ENCODE measurements at regions not wholly inside any gene's neighbourhood (a gene's known extent, or its start where the extent isn't known, plus 50 kb on each side); places are given as distances from the start of the nearest gene placed in this dataset.

DNA sequence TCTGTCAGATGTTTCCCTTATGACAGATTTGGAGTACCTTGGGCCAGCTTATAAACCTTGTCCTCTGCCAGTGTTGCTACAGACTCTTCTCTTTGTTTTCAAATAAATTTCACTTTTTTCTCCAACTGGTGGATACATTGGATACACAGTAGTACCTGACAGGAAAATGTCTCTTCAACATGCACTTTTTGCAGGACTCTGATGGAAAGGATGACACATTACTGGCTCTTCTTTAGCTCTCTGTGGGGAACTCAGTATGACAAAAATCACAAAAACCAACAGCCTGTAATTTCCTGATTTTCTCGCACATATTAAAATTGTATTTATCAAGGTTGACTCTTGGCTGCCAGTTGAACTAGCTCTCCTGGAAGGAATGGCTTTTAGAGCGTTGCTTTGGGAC lies 61.3 kb upstream of the GIMD1 start:
- DNase-seq (ENCODE audit: low read depth), result no peak

DNA sequence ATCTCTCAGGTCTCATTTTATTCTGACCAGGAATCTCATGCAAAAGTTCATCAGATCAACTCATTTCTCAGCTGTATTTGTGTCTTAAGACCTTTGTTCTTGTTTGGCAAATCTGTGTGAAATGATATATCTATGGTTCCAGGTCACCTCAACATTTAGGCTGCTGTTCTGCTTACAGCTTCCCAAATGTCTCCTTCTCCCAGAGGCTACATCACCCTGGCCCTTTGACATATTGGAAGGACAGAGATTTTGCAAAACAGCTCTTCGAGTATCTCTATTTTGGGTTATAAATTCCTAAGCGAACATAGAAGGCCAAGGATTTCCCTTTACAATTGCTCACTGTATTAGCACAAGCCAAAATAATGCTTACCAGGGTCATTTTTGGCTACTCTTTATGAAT lies 57.5 kb upstream of the GIMD1 start:
- no peak for DNase-seq (ENCODE audit: low read depth)

DNA sequence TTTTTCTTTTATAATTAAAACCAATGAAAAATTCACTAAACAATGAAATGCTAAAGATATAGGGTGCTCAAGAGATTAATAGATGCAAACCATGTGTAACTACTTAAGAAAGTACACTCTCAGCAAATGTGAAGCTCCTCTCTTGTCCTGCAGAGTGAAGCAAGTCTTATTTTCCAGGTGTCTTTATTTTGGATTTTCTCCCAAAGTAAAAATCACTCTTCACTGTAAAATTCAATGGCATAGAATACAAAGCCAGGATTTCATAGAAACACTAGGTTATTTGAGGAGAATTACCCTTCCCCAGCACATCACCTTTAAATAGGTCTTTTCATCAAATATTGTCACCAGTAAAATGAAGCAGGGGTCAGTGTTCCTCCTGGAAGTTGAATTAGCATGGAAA lies 57.0 kb upstream of the GIMD1 start:
- no peak for DNase-seq (ENCODE audit: low read depth)

DNA sequence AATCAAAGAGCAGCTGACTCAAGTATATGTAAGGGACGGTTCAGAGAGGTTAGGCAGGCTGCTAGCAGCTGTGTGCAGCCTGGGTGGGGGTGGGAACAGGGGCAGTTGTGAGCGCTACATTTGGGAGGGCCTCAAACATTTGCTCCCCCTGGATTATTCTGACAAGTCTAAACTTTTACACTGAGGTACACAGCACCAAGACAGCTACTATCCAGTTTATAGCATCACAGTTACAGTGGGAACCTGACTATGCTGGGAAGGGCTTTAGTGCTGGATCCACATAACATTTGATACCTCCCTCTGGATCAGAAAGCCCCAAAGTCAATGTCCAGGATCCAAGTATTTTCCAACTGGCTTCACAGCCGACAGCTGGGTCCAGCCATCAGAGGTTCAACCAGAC lies 55.8 kb upstream of the GIMD1 start:
- DNase-seq (ENCODE audit: low read depth), result no peak

DNA sequence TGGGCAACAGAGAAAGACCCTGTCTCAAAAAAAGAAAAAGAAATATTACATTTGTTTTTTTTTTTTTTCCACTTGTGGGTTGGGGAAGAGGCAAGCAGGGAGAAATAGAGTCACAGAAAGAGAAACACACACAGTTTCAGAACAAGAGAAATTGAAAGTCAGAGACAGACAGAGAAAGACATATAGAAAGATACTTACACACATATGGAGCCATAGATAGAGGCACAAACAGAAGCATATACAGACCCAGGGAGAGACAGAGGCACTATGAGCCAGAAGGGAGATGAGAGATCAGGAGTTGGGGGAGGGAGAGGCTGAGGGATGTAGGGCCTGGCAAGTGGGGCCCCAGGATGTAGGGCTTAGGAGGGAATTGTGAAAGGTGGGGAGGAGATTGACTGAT lies 55.2 kb upstream of the GIMD1 start:
- no peak for DNase-seq (ENCODE audit: low read depth)

DNA sequence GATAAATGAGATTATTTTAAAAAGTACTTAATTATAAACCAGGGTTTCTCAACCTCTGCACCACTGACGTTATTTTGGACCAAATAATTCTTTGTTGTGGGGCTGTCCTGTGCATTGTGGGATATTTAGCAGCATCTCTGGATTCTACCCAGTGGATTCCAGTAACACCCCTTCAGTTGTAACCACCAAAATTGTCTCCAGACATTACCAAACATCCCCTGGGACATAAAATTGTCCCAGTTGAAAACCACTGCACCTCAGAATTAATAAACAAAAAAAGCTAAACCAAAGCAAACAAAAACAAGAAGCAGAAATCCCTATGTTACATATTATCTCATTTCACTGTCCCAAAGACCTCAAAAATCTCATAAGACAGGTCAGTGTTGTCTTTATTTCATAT lies 54.2 kb upstream of the GIMD1 start:
- no peak for DNase-seq (ENCODE audit: low read depth)

DNA sequence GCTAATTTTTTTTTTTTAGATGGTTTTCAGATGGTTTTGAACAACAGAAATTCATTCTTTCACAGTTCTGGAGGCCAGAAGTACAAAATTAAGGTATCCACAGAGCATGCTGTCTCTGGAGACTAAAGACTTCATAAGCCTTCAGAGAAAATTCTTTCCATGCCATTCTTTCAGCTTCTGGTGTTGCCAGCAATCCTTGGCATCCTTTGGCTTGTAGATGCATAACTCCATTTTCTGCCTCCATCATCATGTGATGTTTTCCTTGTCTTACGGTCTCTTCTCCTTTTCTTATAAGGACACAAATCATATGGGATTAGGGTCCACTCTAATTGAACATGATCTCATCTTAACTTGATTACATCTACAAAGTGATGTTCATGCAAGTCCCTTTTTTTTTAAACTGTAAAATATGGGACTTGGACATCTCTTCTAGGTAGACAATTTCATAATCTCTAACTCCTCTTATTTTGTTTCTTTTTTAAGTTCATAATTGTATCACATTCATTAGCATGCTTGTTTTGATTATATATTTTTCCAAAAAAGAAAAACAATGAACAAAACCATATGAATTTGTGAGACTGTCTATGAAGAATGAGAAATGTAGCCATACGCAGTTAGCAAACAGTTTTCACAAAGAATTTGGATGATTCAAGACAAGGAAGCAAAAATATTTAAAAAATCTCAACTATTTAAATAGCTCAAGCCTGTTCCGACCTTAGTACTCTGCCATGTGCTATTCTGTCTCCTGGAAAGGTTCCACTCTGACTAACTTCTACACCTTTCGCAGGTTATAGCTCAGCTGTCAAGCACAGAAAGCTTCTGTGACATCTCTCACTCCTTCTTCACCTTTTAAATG lies 53.1 kb upstream of the GIMD1 start:
- DNase-seq (ENCODE audit: low read depth), result peak; percentile 57

DNA sequence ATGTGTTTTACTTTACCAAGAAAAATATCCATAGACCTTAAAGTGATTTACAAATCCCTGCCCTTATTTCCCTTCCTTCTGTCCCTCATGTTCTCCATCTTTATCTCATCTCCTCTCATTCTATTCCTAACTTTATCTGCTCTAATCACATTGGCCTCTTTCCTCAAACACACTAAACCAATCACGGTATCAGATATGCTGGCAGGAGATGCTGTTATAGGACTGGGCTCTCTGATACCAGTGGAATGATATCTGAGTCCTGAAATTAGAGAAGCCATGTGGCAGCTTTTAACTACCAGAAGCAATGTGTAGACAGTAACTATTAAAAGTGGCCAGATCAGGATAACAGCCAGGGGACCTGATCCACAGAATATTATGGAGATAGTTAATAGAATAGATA lies 49.9 kb upstream of the GIMD1 start:
- DNase-seq (ENCODE audit: low read depth), result no peak

All from ELR (cell line).